ENCODE measurements at regions not wholly inside any gene's neighbourhood (a gene's known extent, or its start where the extent isn't known, plus 50 kb on each side); places are given as distances from the start of the nearest gene placed in this dataset.

DNA sequence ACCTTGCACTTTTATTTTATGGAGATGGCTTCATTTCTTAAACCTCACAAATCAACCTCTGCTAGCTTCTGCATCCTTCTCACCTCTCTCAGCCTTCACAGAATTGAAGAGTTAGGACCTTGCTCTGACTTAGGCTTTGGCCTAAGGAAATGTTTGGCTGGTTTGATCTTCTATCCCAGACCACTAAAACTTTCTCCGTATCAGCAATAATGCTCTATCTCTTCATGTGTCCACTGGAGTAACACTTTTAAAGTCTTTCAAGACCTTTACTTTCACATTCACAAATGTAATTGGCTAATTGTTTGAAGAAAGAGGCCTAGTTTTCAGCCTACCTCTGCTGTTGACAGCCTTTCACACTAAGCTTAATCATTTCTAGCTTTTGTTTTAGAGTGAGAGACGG is 212.9 kb downstream of the TTLL2 start:
- Histone ChIP-seq H3K36me3 (no peaks in the 10 kb centered on the region), H3K27ac (no peak overlapping the region), H3K4me3 (no peak overlapping the region), H3K9me3 (peaks cover 0 to 7% (median 0%) of the 10 kb centered on the region in 11 donors), H3K27me3 (no peaks in the 10 kb centered on the region), H3K4me1 (peaks cover 0 to 11% (median 0%) of the 10 kb centered on the region in 9 donors)
- TF ChIP-seq, protein P1, sequence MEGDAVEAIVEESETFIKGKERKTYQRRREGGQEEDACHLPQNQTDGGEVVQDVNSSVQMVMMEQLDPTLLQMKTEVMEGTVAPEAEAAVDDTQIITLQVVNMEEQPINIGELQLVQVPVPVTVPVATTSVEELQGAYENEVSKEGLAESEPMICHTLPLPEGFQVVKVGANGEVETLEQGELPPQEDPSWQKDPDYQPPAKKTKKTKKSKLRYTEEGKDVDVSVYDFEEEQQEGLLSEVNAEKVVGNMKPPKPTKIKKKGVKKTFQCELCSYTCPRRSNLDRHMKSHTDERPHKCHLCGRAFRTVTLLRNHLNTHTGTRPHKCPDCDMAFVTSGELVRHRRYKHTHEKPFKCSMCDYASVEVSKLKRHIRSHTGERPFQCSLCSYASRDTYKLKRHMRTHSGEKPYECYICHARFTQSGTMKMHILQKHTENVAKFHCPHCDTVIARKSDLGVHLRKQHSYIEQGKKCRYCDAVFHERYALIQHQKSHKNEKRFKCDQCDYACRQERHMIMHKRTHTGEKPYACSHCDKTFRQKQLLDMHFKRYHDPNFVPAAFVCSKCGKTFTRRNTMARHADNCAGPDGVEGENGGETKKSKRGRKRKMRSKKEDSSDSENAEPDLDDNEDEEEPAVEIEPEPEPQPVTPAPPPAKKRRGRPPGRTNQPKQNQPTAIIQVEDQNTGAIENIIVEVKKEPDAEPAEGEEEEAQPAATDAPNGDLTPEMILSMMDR (IDR thresholded peaks at IDR 0.05): no peak
- ATAC-seq (no peak), DNase-seq (no peak)
- intact Hi-C loops (cut with DNase I): no loop called here
- WGBS, 2 donors: 93 to 100% methylated on average over 2 of the region's 2 CpGs

DNA sequence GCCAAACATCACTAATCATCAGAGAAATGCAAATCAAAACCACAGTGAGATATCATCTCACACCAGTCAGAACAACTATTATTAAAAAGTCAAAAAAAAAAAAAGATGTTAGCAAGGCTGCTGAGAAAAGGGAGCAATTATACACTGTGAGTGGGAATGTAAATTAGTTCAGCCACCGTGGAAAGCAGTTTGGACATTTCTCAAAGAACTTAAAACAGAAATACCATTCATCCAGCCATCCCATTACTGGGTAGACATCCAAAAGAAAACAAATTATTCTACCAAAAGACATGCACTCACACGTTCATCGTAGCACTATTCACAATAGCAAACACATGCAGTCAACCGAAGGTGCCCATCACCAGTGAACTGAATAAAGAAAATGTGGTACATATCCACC is 213.9 kb downstream of the TTLL2 start:
- H3K27ac ChIP-seq: no peak overlapping the region
- H3K4me1 ChIP-seq: peaks cover 0 to 19% (median 8%) of the 10 kb centered on the region in 9 donors
- H3K27me3 ChIP-seq: no peaks in the 10 kb centered on the region
- ATAC-seq (no peak), DNase-seq (no peak)
- TF ChIP-seq, protein P1 (IDR thresholded peaks at IDR 0.05): no peak
- no peaks in the 10 kb centered on the region for H3K36me3 ChIP-seq
- no peak overlapping the region for H3K4me3 ChIP-seq
- intact Hi-C loops (cut with DNase I): no loop called here
- H3K9me3 ChIP-seq: peaks cover 0 to 7% (median 0%) of the 10 kb centered on the region in 11 donors
- 64 to 70% methylated on average over 4 of the region's 4 CpGs for WGBS, 2 donors

DNA sequence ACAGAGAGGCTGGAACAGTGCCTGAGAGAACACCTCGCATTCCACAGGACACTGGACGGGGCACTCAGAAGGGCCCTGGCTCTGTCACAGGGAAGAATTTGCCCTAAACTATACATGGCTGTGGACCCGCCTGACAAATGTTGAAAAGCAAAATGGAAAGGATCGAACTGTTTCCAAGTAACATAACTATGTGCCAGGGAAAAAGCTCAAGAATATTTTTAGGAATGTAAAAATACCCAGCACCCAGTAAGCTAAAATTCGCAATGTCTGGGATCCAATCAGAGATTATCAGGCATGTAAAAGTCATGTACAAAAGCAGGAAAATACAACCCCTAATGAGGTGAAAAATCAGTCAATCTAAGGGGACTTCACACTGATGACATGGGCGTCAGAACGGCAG is 215.9 kb downstream of the TTLL2 start:
- Histone ChIP-seq H3K9me3 (peaks cover 0 to 7% (median 0%) of the 10 kb centered on the region in 11 donors), H3K4me3 (no peak overlapping the region), H3K36me3 (no peaks in the 10 kb centered on the region), H3K27ac (no peak overlapping the region), H3K4me1 (peaks cover 0 to 26% (median 12%) of the 10 kb centered on the region in 9 donors), H3K27me3 (no peaks in the 10 kb centered on the region)
- ATAC-seq (no peak), DNase-seq (no peak)
- 87 to 95% methylated on average over 7 of the region's 7 CpGs for WGBS, 2 donors
- intact Hi-C loops (cut with DNase I): no loop called here
- TF ChIP-seq, protein P1 (IDR thresholded peaks at IDR 0.05): no peak

DNA sequence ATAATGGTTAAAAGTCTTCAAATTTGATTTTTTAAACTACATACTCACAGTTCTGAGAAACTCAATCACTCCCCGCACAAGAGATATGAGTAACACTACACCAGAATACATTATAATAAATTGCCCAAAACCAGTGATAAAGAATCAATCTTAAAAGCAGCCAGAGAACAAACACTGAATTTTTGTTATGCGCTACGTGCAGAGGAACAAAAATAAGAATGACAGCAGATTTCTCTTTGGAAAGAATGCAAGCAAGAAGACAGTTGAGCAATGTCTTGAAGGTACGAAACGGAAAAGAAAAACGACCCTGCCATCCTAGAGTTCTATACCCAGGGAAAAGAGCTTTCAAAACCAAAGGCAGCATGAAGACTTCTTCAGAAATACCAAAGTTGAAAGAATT is 216.7 kb downstream of the TTLL2 start:
- 94 to 99% methylated on average over 6 of the region's 6 CpGs for WGBS, 2 donors
- Histone ChIP-seq H3K36me3 (no peaks in the 10 kb centered on the region), H3K4me3 (no peak overlapping the region), H3K9me3 (peaks cover 0 to 13% (median 0%) of the 10 kb centered on the region in 11 donors), H3K27ac (no peak overlapping the region), H3K27me3 (no peaks in the 10 kb centered on the region), H3K4me1 (peaks cover 0 to 20% (median 12%) of the 10 kb centered on the region in 9 donors)
- DNase-seq (no peak), ATAC-seq (no peak)
- TF ChIP-seq, protein P1 (IDR thresholded peaks at IDR 0.05): no peak
- intact Hi-C loops (cut with DNase I): no loop called here
